Testis (tissue), 2 donors: ENCODE measurements at regions not wholly inside any gene's neighbourhood (a gene's known extent, or its start where the extent isn't known, plus 50 kb on each side); places are given as distances from the start of the nearest gene placed in this dataset.

ENCODE experiments used
- DNase-seq: peaks from one replicate; pipeline ENCODE4 v3.0.0-alpha.2; 2019
- H3K27ac ChIP-seq, 2 donors: fragments of 200-600 bp; sonication (generic); one replicate each; pipeline ENCODE4 v1.5.1; 2019
- H3K27me3 ChIP-seq: fragments of 200-600 bp; sonication (generic); one replicate; pipeline ENCODE4 v1.5.1; 2019
- H3K36me3 ChIP-seq: fragments of 200-600 bp; sonication (generic); one replicate; pipeline ENCODE4 v1.5.1; 2017; ENCODE audit warnings: low read depth; ENCODE audit errors: missing control alignments
- H3K4me1 ChIP-seq: fragments of 200-600 bp; sonication (generic); one replicate; pipeline ENCODE4 v1.5.1; 2019
- H3K4me3 ChIP-seq, 2 donors: fragments of 200-600 bp; sonication (generic); one replicate each; pipeline ENCODE4 v1.5.1; 2017 to 2019
- H3K9me3 ChIP-seq: fragments of 200-600 bp; sonication (generic); one replicate; pipeline ENCODE4 v1.5.1; 2017
- CTCF ChIP-seq, 3 experiments: fragments of 450-650 bp in 2 of 3; fragments of 200-600 bp in 1 of 3; sonication (generic) in 1 of 3; IDR thresholded peaks; one replicate each; pipeline ENCODE4 v1.5.1; 2016 to 2019; ENCODE audit warnings: antibody characterized with exemption in 3 of 3, mild to moderate bottlenecking in 2 of 3, moderate library complexity in 1 of 3
- POLR2A ChIP-seq: fragments of 450-650 bp; IDR thresholded peaks from one replicate; pipeline ENCODE4 v1.6.1; 2017; ENCODE audit warnings: antibody characterized with exemption, mild to moderate bottlenecking, moderate library complexity
- WGBS, 2 donors: methylation state at CpG; one replicate each; pipeline ENCODE4 v1.1.5; 2018; 5-methylcytosine and 5-hydroxymethylcytosine counted together
- intact Hi-C: fragments of 100-400 bp; cut with DNase I; formaldehyde crosslinking; loops from one replicate; pipeline ENCODE4 v1.15.1; 2023; ENCODE audit warnings: low total_unique reads

GRCh38 chr3:106056931-106057330, 188.1 kb upstream of the CBLB start:
- Histone ChIP-seq H3K4me1 (no peaks in the 10 kb centered on the region), H3K4me3 (no peak overlapping the region), H3K36me3 (no peaks in the 10 kb centered on the region), H3K27ac (no peak overlapping the region), H3K27me3 (no peaks in the 10 kb centered on the region), H3K9me3 (no peaks in the 10 kb centered on the region)
- 81 to 83% methylated on average over 3 of the region's 3 CpGs for WGBS, 2 donors
- DNase-seq = no peak
- intact Hi-C loops = no loop called here
- TF ChIP-seq POLR2A (no peak), CTCF (IDR thresholded peaks at IDR 0.05) (no peak)

GRCh38 chr3:106058475-106058874, 189.7 kb upstream of the CBLB start:
- H3K4me1 ChIP-seq = no peaks in the 10 kb centered on the region
- intact Hi-C loops = no loop called here
- no peak overlapping the region for H3K27ac ChIP-seq
- no peak for DNase-seq
- TF ChIP-seq CTCF (IDR thresholded peaks at IDR 0.05) (no peak), POLR2A (no peak)
- 78 to 92% methylated on average over 2 of the region's 2 CpGs for WGBS, 2 donors
- H3K9me3 ChIP-seq = no peaks in the 10 kb centered on the region
- H3K27me3 ChIP-seq = no peaks in the 10 kb centered on the region
- H3K4me3 ChIP-seq = no peak overlapping the region
- no peaks in the 10 kb centered on the region for H3K36me3 ChIP-seq

- no peak for TF ChIP-seq POLR2A
- TF ChIP-seq CTCF (IDR thresholded peaks at IDR 0.05) = no peak
- Histone ChIP-seq H3K4me1 (no peaks in the 10 kb centered on the region), H3K36me3 (no peaks in the 10 kb centered on the region), H3K27me3 (no peaks in the 10 kb centered on the region), H3K9me3 (no peaks in the 10 kb centered on the region), H3K4me3 (no peak overlapping the region), H3K27ac (no peak overlapping the region)
- WGBS, 2 donors = 61 to 64% methylated on average over 2 of the region's 2 CpGs
- DNase-seq = no peak
- intact Hi-C loops = no loop called here
These were observed 191.2 kb upstream of the CBLB start for GRCh38 chr3:106059953-106060517.

GRCh38 chr3:106063909-106064308, 195.1 kb upstream of the CBLB start:
- no peak for DNase-seq
- intact Hi-C loops = no loop called here
- WGBS, 2 donors = 93 to 95% methylated on average over 3 of the region's 3 CpGs

More at GRCh38 chr3:106063909-106064308, 195.1 kb upstream of the CBLB start:
- Histone ChIP-seq H3K27me3 (no peaks in the 10 kb centered on the region), H3K36me3 (no peaks in the 10 kb centered on the region), H3K4me3 (no peak overlapping the region), H3K9me3 (no peaks in the 10 kb centered on the region), H3K4me1 (no peaks in the 10 kb centered on the region), H3K27ac (no peak overlapping the region)
- TF ChIP-seq POLR2A (no peak), CTCF (IDR thresholded peaks at IDR 0.05) (no peak)
